NAMALWA (cell line): ENCODE measurements at regions not wholly inside any gene's neighbourhood (a gene's known extent, or its start where the extent isn't known, plus 50 kb on each side); places are given as distances from the start of the nearest gene placed in this dataset.
"Not testable (repeated sequence)": the region's sequence is repeated elsewhere in the genome, so short reads cannot be mapped to it uniquely, and the experiment has no call there.

Experiments
- DNase-seq: peaks from one replicate; pipeline ENCODE4 v3.0.0-alpha.2; 2015; ENCODE audit warnings: low spot score

- no peak for DNase-seq
Observed at GRCh38 chr5:21603796-21604195, 1249.3 kb downstream of the CDH12 start.

GRCh38 chr5:21594566-21594965 lies 1258.6 kb downstream of the CDH12 start:
- no peak for DNase-seq

- DNase-seq = no peak
Observed at GRCh38 chr5:21593261-21593660, 1259.9 kb downstream of the CDH12 start.

- no peak for DNase-seq
Observed at GRCh38 chr5:21581508-21581907, 1271.6 kb downstream of the CDH12 start.

- no peak for DNase-seq
Observed at GRCh38 chr5:21574961-21575360, 1278.2 kb downstream of the CDH12 start.

- no peak for DNase-seq
Observed at GRCh38 chr5:21574438-21574837, 1278.7 kb downstream of the CDH12 start.

- DNase-seq = no peak
Observed at GRCh38 chr5:21573416-21574314, 1279.5 kb downstream of the CDH12 start.

GRCh38 chr5:21571196-21571595 lies 1281.9 kb downstream of the CDH12 start:
- not testable (repeated sequence) for DNase-seq

GRCh38 chr5:21559109-21559508 lies 1294.0 kb downstream of the CDH12 start:
- DNase-seq = not testable (repeated sequence)

GRCh38 chr5:21552263-21552662 lies 1300.9 kb downstream of the CDH12 start:
- not testable (repeated sequence) for DNase-seq

GRCh38 chr5:21550916-21551315 lies 1302.2 kb downstream of the CDH12 start:
- DNase-seq = not testable (repeated sequence)

- DNase-seq = not testable (repeated sequence)
Observed at GRCh38 chr5:21547656-21548055, 1305.5 kb downstream of the CDH12 start.

- not testable (repeated sequence) for DNase-seq
Observed at GRCh38 chr5:21535114-21535513, 1318.0 kb downstream of the CDH12 start.

- not testable (repeated sequence) for DNase-seq
Observed at GRCh38 chr5:21521157-21521556, 1332.0 kb downstream of the CDH12 start.

- not testable (repeated sequence) for DNase-seq
Observed at GRCh38 chr5:21496926-21497325, 1356.2 kb downstream of the CDH12 start.

- DNase-seq = not testable (repeated sequence)
Observed at GRCh38 chr5:21496056-21496455, 1357.1 kb downstream of the CDH12 start.

GRCh38 chr5:21495235-21495634 lies 1357.9 kb downstream of the CDH12 start:
- DNase-seq = not testable (repeated sequence)

GRCh38 chr5:21494033-21494432 lies 1359.1 kb downstream of the CDH12 start:
- DNase-seq = not testable (repeated sequence)

GRCh38 chr5:21491182-21491581 lies 1362.0 kb downstream of the CDH12 start:
- DNase-seq = not testable (repeated sequence)

- DNase-seq = not testable (repeated sequence)
Observed at GRCh38 chr5:21488828-21489227, 1364.3 kb downstream of the CDH12 start.

- DNase-seq = peak; percentile 67
Observed at GRCh38 chr5:21485458-21486000, 1367.6 kb downstream of the CDH12 start.

- not testable (repeated sequence) for DNase-seq
Observed at GRCh38 chr5:21484498-21484889, 1368.7 kb downstream of the CDH12 start.

GRCh38 chr5:21483790-21484497 lies 1369.2 kb downstream of the CDH12 start:
- DNase-seq = not testable (repeated sequence)
